Nephron (organoid): ENCODE measurements at regions not wholly inside any gene's neighbourhood (a gene's known extent, or its start where the extent isn't known, plus 50 kb on each side); places are given as distances from the start of the nearest gene placed in this dataset.

ENCODE experiments used
- H3K27ac Mint-ChIP-seq, 3 experiments: 2 replicates each; pipeline ENCODE4 v1.8.0; 2020; ENCODE audit warnings: mixed read lengths in 3 of 3, mild to moderate bottlenecking in 2 of 3, moderate library complexity in 1 of 3
- H3K27me3 Mint-ChIP-seq: 2 replicates; pipeline ENCODE4 v1.8.0; 2021; ENCODE audit warnings: low read depth, mild to moderate bottlenecking, moderate library complexity, mixed read lengths
- H3K36me3 Mint-ChIP-seq: 2 replicates; pipeline ENCODE4 v1.8.0; 2020; ENCODE audit warnings: low read depth, mixed read lengths
- H3K4me1 Mint-ChIP-seq: 2 replicates; pipeline ENCODE4 v1.8.0; 2020; ENCODE audit warnings: mixed read lengths
- H3K4me3 Mint-ChIP-seq, 3 experiments: 2 replicates each; pipeline ENCODE4 v1.8.0; 2020; ENCODE audit warnings: mild to moderate bottlenecking in 3 of 3, mixed read lengths in 3 of 3, moderate library complexity in 2 of 3
- H3K9me3 Mint-ChIP-seq: 2 replicates; pipeline ENCODE4 v1.8.0; 2020; ENCODE audit warnings: mixed read lengths
- TF ChIP-seq, protein P1 (sequence below), 3 experiments: fragments of 200-600 bp; sonication (generic); IDR thresholded peaks; one replicate each; pipeline ENCODE4 v1.5.0; 2021; ENCODE audit warnings: antibody characterized with exemption in 3 of 3; ENCODE audit not compliant: unreplicated experiment in 3 of 3

DNA sequence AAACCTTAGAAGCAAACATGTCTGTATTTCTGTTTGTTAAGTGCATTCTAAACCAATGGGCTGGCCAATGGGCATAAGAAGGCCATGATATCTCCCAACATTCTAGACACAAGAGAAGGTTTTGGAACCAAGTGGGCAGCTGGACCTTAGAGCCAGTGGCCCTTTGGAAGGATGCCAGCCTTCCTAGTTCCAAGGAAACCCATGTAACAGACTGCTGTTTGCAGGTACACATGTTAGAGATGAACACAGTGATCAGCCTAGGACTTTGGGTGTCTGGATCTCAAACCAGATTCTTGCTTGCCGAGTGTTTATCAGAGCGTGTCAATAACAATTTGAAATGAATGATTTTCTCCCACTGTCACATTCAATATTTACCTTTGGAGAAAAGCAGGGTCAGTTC, 97.5 kb upstream of the COPS8 start:
- Mint-ChIP-seq H3K4me1 (peaks cover 44% of the 10 kb centered on the region), H3K4me3 (no peak overlapping the region), H3K27ac (no peak overlapping the region), H3K9me3 (peaks cover 12% of the 10 kb centered on the region), H3K27me3 (peaks cover 14% of the 10 kb centered on the region), H3K36me3 (no peaks in the 10 kb centered on the region)
- TF ChIP-seq, protein P1, sequence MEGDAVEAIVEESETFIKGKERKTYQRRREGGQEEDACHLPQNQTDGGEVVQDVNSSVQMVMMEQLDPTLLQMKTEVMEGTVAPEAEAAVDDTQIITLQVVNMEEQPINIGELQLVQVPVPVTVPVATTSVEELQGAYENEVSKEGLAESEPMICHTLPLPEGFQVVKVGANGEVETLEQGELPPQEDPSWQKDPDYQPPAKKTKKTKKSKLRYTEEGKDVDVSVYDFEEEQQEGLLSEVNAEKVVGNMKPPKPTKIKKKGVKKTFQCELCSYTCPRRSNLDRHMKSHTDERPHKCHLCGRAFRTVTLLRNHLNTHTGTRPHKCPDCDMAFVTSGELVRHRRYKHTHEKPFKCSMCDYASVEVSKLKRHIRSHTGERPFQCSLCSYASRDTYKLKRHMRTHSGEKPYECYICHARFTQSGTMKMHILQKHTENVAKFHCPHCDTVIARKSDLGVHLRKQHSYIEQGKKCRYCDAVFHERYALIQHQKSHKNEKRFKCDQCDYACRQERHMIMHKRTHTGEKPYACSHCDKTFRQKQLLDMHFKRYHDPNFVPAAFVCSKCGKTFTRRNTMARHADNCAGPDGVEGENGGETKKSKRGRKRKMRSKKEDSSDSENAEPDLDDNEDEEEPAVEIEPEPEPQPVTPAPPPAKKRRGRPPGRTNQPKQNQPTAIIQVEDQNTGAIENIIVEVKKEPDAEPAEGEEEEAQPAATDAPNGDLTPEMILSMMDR (IDR thresholded peaks at IDR 0.05; ENCODE audit: unreplicated experiment in 3 of 3): no peak

DNA sequence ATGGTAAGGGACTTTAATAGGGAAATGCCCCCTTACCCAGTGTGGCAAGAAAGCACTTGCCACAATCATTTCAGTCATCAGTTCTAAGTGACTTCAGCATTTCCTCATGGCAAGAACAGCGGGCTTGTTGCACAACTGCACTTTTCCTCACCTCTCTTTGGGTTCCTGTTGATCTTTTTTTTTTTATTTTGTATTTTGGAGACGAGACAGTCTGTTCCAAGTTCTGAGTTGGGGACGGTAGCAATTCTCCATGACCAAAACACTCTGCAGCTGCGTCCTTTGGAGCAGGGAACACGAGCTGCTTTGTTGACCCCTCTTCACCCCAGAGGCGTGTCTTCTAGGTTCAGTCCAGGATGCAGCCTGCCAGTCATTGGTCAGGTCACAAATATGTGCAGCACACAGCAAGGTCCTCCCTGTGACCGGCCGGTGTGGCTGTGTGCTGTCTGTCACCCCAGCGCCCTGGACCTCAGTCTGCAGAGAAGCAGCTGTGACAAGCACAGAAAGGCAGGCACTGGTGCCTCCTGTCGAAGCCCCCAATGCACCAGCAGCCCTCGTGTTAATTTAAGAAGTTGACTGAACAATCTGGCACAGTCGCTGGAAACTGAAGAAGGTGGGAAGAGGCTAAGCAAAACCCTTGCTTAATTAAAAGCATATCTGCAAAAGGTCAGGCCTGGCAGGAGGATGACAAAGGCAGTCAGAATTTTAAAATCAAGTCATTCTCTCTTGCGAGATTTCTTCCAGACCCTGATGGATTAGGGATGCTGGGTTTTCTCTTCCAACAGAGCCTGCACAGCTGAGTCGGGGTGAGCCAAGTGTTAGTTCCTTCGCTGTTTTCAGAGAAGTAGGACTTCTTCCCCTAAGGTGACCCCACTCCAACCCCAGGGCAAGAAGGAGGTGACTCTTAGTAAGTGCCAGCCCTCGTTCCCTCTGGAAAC, 96.7 kb upstream of the COPS8 start:
- Mint-ChIP-seq H3K27me3 (peaks cover 16% of the 10 kb centered on the region), H3K36me3 (no peaks in the 10 kb centered on the region), H3K4me3 (peak overlapping the region in 1 of 3 experiments; percentile 7), H3K27ac (peak overlapping the region in 1 of 3 experiments; percentile 16), H3K4me1 (peaks cover 45% of the 10 kb centered on the region), H3K9me3 (peaks cover 6% of the 10 kb centered on the region)
- TF ChIP-seq, protein P1 (IDR thresholded peaks at IDR 0.05; ENCODE audit: unreplicated experiment in 3 of 3): no peak

DNA sequence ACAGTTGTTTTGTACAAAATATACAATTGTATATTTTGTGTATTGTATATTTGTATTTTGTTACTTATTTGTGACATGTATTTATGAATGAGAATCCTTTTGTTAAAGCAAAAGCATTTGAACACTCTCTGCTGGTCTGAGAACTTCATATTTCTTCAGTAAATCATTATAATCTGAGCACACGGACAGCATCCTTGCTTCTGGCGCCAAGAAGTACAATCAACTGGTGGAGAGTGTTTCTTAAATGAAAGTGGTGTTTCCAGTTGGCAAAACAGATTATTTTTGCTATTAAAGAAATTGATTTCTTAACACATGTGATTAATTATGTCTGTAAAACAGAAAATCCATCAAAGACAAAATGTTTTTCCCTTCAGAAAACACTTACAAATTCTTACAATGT, 95.1 kb upstream of the COPS8 start:
- H3K36me3 Mint-ChIP-seq: no peaks in the 10 kb centered on the region
- H3K9me3 Mint-ChIP-seq: peaks cover 3% of the 10 kb centered on the region
- H3K27ac Mint-ChIP-seq: no peak overlapping the region
- no peak overlapping the region for H3K4me3 Mint-ChIP-seq
- TF ChIP-seq, protein P1 (IDR thresholded peaks at IDR 0.05; ENCODE audit: unreplicated experiment in 3 of 3): no peak
- H3K27me3 Mint-ChIP-seq: peaks cover 21% of the 10 kb centered on the region
- H3K4me1 Mint-ChIP-seq: peaks cover 57% of the 10 kb centered on the region

DNA sequence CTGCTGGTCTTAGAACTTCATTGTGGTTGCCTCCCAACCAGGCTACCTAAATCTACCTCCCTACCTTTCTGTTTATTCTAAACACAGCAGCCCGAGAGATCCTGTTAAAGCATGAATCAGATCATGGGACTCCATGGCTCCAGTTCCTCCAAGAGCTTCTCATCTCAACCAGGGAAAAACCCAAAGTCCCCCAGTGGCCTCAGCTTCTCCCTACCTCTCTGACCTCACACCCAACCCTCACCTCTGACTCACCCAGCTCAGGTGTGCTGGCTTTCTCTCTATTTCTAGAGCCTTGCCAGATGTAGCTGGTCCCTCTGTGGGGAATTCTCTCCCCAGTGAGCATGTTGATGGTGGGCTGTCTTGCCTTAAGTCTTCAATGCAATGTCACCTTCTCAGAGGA, 93.8 kb upstream of the COPS8 start:
- TF ChIP-seq, protein P1 (IDR thresholded peaks at IDR 0.05; ENCODE audit: unreplicated experiment in 3 of 3): no peak
- Mint-ChIP-seq H3K27me3 (peaks cover 27% of the 10 kb centered on the region), H3K4me1 (peaks cover 51% of the 10 kb centered on the region), H3K36me3 (no peaks in the 10 kb centered on the region), H3K4me3 (no peak overlapping the region), H3K9me3 (no peaks in the 10 kb centered on the region), H3K27ac (no peak overlapping the region)

DNA sequence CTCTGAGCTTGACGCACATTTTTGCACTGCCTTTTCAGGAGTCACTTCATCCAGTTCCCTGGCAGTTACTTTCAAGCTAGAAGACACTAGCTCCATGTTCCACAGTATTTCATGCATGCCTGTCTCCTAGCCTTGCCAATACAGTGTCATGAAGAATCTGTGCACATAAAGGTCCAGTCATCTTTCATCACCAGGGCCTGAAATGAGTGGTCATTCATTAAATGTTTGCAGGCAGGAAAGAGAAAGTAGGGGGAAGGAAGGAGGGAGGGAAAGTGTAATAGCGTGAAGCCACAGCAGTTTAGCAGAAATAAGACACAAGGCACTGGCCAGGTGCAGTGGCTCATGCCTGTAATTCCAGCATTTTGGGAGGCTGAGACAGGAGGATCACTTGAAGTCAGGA, 92.4 kb upstream of the COPS8 start:
- peaks cover 57% of the 10 kb centered on the region for H3K4me1 Mint-ChIP-seq

More for the DNA sequence above, 92.4 kb upstream of the COPS8 start:
- H3K27me3 Mint-ChIP-seq: peaks cover 22% of the 10 kb centered on the region
- no peaks in the 10 kb centered on the region for H3K9me3 Mint-ChIP-seq
- H3K4me3 Mint-ChIP-seq: no peak overlapping the region
- no peak overlapping the region for H3K27ac Mint-ChIP-seq
- H3K36me3 Mint-ChIP-seq: no peaks in the 10 kb centered on the region
- TF ChIP-seq, protein P1 (IDR thresholded peaks at IDR 0.05; ENCODE audit: unreplicated experiment in 3 of 3): no peak
